GM18502 (cell line): ENCODE measurements at regions not wholly inside any gene's neighbourhood (a gene's known extent, or its start where the extent isn't known, plus 50 kb on each side); places are given as distances from the start of the nearest gene placed in this dataset.

Experiments used
- ATAC-seq: cut with Tn5 transposase; IDR thresholded peaks from one replicate; pipeline ENCODE4 v1.9.1; 2021; ENCODE audit warnings: mild to moderate bottlenecking; ENCODE audit not compliant: unreplicated experiment, poor library complexity

- ATAC-seq = no peak
Observed at GRCh38 chr18:65422544-65423136, 328.2 kb upstream of the CDH7 start.

- ATAC-seq = no peak
Observed at GRCh38 chr18:65415098-65415497, 335.7 kb upstream of the CDH7 start.

- no peak for ATAC-seq
Observed at GRCh38 chr18:65414501-65414900, 336.3 kb upstream of the CDH7 start.

- no peak for ATAC-seq
Observed at GRCh38 chr18:65411061-65411460, 339.8 kb upstream of the CDH7 start.

- no peak for ATAC-seq
Observed at GRCh38 chr18:65409261-65409660, 341.6 kb upstream of the CDH7 start.

- ATAC-seq = no peak
Observed at GRCh38 chr18:65403534-65403933, 347.3 kb upstream of the CDH7 start.

GRCh38 chr18:65399091-65399490 lies 351.7 kb upstream of the CDH7 start:
- no peak for ATAC-seq

- ATAC-seq = no peak
Observed at GRCh38 chr18:65398347-65399075, 352.3 kb upstream of the CDH7 start.

GRCh38 chr18:65380986-65381385 lies 369.8 kb upstream of the CDH7 start:
- no peak for ATAC-seq

GRCh38 chr18:65380571-65380970 lies 370.2 kb upstream of the CDH7 start:
- no peak for ATAC-seq

GRCh38 chr18:65372904-65373303 lies 377.9 kb upstream of the CDH7 start:
- no peak for ATAC-seq

GRCh38 chr18:65365245-65365980 lies 385.4 kb upstream of the CDH7 start:
- no peak for ATAC-seq

- no peak for ATAC-seq
Observed at GRCh38 chr18:65363911-65364632, 386.7 kb upstream of the CDH7 start.

GRCh38 chr18:65363011-65363410 lies 387.8 kb upstream of the CDH7 start:
- no peak for ATAC-seq

- no peak for ATAC-seq
Observed at GRCh38 chr18:65359479-65359878, 391.3 kb upstream of the CDH7 start.

- ATAC-seq = no peak
Observed at GRCh38 chr18:65358306-65358705, 392.5 kb upstream of the CDH7 start.

- ATAC-seq = no peak
Observed at GRCh38 chr18:65352186-65352585, 398.6 kb upstream of the CDH7 start.

- ATAC-seq = no peak
Observed at GRCh38 chr18:65349635-65350034, 401.2 kb upstream of the CDH7 start.

GRCh38 chr18:65347446-65347845 lies 403.4 kb upstream of the CDH7 start:
- ATAC-seq = no peak

- ATAC-seq = no peak
Observed at GRCh38 chr18:65346086-65346485, 404.7 kb upstream of the CDH7 start.

- no peak for ATAC-seq
Observed at GRCh38 chr18:65343571-65343970, 407.2 kb upstream of the CDH7 start.
